GM03348 (cell line): ENCODE measurements at regions not wholly inside any gene's neighbourhood (a gene's known extent, or its start where the extent isn't known, plus 50 kb on each side); places are given as distances from the start of the nearest gene placed in this dataset.
"Not testable (repeated sequence)": the region's sequence is repeated elsewhere in the genome, so short reads cannot be mapped to it uniquely, and the experiment has no call there.

ENCODE experiments used
- DNase-seq: peaks from one replicate; pipeline ENCODE4 v3.0.0; 2012; ENCODE audit warnings: low spot score

DNA sequence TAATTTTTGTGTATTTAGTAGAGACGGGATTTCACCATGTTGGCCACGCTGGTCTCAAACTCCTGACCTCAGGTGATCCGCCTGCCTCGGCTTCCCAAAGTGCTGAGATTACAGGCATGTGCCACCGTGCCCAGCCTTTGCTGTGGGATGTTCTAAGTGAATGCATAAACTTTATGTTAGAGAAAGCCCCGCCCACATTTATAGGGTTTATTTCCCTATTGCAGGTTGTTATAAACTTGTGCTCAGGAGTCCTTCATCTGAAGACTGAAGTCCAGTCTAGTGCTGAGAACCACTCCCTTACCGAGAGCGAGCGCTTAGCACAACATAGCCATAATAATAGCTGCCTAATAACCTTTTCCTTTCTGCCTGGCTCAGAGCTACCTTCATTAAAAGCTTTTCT is 75.4 kb upstream of the ZNF217 start:
- no peak for DNase-seq

DNA sequence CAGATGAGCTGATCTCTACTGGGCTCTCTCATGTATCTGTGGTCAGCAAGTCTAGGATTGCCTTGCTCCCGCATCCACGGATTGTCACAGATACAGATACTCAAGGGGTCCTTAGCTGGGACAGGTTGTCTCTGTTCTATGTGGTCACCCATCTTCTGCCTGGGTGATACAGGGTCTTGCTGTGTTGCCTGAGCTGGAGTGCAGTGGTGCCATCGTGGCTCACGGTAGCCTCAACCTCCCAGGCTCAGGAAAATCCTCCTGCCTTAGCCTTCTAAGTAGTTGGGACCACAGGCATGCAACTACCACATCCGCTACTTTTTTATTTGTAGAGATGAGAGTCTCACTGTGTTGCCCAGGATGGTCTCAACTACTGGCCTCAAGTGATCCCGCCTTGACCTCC is 72.5 kb upstream of the ZNF217 start:
- no peak for DNase-seq

DNA sequence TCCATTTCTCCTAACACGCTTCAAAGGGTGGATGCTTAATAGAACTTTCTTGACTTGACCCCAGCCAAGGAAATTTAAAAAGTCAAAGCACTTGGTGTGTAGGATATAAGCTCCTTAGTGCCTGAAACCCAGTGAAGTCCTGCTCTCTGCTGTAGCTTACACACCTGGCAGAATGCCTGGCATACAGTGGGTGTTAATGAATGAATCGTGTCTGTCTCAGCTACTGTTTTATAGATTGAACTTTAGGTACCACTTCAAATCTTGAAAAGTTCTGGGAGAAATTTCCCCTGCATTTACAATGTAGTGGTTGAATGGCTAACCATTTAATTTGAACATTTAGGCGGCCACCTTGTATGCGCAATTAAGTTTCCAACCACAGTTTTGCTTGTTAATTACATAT is 70.5 kb upstream of the ZNF217 start:
- no peak for DNase-seq

DNA sequence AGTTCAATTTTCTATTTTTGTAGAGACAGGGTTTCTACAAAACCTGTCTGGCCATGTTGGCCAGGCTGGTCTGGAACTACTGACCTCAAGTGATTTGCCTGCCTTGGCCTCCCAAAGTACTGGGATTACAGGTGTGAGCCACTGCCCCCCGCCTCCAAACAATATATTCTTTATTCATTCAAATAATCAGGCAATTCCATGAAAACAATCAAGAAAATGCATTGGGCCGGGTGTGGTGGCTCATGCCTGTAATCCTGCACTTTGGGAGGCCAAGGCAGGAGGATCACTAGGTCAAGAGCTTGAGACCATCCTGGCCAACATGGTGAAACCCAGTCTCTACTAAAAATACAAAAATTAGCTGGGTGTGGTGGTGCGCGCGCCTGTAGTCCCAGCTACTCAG is 69.9 kb upstream of the ZNF217 start:
- not testable (repeated sequence) for DNase-seq

DNA sequence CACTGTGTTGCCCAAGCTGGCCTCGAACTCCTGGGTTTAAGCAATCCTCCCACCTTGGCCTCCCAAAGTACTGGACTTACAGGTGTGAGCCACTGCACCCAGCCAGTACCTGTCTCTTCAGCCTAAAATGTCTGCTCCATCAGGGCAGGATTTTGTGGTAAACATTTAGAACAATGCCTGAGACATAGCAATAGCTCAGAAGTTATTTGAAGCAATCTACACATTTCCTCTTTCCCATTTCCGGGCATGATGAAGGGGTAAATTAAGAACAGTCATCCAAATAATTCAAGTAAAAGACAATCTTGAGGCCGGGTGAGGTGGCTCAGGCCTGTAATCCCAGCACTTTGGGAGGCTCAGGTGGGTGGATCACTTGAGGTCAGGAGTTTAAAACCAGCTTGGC is 69.0 kb upstream of the ZNF217 start:
- no peak for DNase-seq

DNA sequence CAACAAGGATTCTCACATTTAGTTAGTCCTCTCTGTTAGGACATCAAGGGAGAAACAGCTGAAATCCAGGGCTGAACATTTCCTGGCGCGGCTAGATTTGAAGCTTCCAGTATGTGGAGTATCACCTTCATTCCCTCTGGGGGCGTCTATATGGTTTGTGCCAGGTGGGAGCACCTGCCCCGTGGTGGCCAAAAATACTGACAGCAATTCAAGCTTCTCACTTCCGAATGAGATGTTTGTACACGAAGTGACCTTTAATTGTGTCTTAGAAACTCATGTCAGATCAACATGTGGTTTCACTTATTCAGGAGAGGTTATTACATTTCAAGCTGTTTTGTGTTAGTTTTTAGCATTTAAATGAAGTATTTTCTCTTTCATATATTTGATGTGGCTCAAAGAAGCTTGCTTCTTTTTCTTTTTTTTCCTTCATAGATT is 67.3 kb upstream of the ZNF217 start:
- DNase-seq, result peak; percentile 41

DNA sequence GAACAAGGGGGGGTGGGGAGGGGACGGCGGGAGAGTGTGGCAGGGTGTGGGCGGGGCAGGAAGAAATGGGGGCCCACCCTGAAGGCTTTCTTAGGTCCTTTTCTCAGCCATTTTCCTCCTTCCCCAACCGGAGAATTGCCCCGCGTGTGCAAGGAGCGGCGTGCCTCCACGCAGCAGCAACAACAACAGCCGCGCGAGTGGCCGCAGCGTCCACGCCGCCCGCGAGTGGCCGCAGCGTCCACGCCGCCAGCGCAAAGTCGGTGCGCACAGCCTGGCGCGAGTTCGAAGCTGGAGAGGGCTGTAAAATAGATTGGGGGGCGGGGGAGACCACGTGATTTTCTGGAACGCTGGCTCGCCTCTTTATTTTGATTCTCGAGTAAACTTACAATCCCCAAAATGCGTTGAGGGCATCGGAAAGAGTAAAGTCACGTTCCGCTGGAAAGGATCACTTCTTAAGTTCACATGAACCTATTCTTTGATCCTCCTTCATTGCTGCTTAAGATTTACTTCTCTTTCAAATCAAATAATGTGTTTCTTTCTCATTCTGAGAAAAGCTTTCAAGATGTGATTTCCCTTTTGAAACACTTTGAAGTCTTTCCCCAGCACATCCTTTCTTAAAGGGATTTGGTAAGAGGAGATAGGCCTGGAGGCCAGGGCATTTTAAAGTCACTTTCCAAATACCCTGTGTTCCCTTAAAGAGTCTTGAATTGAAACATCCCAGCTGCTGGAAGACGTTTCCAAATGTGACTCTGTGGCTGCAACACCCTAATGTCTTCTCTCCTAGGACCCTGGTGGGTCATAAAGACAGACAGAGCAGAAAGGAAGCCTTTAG is 66.7 kb upstream of the ZNF217 start:
- DNase-seq, result peak; percentile 44

DNA sequence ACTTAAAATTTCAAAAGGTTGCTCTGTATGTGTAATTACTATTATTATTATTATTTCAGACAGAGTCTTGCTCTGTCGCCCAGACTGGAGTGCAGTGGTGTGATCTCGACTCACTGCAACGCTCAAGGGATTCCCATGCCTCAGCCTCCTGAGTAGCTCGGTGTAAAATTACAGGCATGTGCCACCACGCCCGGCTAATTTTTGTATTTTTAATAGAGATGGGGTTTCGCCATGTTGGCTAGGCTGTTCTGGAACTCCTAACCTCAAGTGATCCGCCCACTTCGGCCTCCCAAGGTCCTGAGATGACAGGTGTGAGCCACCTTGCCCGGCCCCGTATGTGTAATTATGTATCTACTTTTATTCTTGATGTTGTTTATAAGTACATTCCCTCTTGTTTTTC is 65.3 kb upstream of the ZNF217 start:
- no peak for DNase-seq

DNA sequence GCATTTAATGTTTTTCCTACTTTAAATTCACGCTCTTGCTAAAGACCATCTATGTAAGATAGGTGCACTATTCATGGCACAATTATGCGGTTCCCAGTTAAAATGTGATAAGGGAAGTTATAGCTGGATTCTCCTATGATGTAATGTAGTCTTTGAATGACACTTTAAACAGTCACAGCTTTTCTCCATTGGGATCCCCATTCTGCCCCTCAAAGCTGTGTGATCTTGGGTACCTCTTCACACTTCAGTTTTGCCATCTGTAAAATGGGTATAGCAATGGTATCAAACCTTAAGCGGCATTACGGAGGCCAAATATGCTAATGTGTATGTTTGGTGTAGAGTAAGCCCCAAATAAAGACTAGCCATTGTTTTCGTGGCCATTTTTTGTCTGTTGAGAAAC is 64.7 kb upstream of the ZNF217 start:
- DNase-seq, result no peak

DNA sequence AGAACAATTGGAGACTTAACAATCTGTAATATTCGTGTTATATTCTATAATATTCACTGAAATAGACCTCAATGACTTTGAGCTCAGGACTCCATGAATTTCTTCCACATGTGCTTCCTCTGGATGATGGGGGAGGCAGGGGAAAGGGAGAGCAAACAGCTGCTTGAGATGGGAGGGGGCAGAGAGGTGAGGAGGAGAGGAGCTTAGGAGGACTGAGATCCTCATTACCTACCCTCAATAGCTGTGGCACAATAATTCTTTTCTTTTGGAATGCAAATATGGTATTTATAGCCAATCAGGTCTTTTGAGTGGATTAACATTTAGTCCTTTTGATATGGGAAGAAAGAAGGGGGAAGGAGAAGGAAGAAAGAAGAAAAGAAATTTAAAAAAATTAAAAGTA is 64.1 kb upstream of the ZNF217 start:
- DNase-seq, result no peak

DNA sequence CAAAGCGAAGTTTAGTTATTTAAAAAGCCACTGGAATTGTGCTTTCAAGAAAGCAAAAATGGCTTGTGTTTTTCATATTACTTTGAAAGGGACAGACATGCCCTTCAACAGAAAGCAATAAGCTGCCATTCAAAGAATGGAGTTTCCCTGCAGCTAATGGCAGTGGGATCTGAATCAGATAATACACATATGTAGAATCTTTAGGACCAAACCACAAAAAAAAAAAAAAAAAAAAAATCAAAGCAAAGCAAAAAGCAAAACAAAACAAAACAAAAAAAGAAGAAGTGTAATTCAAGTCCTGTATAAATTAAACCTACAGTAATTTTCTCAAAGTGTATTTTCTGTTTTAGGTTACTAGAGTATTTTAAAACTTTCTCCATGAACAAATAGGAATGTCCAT is 63.6 kb upstream of the ZNF217 start:
- no peak for DNase-seq

DNA sequence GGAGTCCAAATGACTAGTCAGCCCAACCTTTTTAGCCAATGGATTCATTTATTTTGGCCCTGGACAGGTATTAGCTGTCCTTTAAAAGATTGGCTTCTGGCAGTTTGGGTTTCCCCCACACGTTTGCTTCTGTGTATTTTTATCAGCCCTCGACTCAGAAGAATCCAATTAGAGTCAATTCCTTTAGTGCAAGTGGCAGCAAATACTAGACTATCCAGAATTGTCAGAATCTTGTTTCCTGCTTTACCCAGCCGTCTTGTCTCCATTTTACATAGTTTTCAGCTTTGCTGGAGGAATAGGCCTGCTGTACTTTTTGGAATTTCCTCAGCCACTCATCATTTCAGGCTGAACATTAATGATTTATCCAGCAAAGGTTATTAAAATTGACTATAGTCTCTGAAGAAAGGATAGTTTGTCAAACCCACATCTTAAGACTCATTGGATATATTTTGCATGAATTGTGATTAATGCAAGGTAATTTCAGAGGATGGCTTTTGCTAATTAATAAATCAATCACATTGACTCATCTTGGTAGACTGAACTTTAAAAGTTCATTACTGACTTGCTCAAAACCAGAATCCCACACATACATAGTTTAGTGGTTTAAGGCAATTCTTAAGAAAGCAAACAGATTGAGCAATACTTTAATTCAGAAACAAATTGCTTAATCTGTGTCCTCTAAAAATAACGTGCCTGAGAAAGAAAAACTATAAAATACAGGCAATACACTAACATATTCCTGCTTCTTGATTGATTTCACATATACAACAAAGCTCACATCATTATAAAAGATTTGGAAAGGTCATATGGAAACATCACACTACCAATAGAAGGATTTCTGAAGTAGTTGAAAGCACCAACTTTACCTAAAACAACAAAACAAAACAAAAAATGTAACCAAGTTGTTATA is 62.9 kb upstream of the ZNF217 start:
- DNase-seq, result peak; percentile 60

DNA sequence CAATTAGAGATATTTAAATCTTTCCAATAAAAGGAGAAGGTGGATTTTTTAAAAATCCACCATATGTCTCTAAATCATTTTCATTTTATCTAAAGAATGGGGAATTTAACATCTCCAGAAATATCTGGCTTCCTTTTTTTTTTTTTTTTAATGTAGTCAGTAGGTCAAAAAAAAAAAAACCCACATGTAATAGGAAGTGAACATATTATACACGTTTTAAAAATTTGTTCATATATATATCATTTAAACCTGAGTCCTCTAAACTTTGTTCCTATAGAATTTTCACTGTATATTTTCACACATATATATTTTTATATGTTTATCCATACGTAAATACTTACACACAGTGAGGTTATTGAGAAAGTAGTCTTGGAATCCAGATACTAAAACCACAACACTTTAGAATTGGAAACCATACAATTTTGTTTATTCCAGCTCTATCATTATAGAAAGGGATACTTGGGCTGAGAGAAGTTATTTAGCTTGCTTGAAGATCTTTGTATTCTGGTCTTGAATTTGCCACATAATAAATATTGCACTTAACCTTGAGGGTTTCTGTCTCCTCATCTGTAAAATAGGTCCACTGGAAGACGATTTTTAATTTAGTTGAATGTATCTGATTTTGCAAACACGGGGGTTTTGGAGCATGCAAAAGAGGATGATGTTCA is 62.1 kb upstream of the ZNF217 start:
- no peak for DNase-seq

DNA sequence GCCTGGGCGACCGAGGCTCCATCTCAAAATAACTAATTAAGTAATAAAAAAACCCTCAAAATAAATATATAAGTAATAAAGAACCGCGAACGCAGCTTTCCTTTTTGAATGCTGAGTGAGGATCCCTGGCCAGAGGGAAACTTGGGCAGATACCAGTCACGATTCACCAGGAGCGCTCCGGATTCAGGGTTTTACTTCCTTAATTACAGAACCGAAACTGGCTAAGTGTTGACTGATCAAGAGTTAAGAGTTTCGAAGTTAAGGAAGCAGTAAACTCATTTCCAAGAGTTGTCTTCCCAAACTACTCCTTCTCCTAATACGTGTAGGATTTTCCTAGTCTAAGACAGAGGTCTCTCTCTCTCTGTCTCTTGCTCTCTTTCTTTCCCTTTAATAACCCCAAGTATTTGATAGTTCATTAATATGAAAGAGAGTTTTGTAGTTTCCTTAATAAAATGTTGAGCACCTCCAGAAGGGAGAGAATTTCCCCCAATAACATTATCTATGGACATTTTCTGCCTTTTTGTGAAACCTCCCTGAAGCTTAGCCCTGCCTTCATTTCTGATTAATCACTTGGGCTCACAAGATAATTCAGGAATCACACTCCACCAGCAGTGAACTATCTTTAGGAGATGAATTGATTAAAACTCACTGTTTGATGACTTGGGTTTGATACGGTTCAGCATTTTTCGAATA is 61.4 kb upstream of the ZNF217 start:
- DNase-seq, result no peak

DNA sequence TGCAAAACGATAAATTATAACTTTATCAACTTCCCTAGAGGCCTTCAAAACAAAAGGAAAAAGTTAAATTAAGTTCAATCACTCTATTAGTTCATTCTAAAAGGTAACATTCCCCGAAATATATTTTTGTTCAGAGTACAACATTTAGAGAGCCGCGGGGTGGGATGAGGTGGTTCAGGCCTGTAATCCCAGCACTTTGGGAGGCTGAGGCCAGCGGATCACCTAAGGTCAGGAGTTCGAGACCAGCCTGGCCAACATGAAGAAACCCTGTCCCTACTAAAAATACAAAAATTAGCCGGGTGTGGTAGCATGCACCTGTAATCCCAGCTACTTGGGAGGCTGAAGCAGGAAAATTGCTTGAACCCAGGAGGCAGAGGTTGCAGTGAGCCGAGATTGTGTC is 60.9 kb upstream of the ZNF217 start:
- DNase-seq, result not testable (repeated sequence)

DNA sequence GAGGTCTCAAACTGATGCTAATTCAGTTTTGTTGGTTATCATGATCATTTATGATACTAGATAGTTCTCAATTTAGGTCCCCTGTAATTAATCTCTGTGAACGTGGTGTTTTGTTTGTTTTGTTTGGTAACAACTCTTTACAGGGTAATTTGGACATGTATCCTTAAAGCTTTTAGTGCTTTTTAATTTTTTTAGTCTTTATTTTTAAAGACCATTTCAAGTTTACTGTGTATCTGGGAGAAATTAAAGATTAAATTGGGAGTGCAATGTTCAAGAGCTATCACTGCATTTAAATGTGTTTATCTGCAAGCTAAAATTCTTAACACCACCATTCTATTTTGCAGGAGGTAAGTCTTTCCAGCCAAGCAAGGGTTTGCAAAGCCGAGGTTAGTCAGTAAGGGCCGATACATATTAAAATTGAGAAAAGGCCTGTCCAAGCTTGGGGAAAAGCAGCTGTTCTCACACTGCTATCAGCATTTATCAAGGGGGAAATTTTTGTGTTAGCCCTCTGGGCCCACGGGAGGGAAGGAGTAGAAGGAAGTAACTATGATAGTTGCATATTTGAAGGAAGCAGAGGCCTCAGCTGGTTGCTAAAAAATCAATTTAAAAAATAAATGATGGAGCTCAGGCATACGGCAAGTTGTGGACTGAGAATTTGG is 59.3 kb upstream of the ZNF217 start:
- no peak for DNase-seq

DNA sequence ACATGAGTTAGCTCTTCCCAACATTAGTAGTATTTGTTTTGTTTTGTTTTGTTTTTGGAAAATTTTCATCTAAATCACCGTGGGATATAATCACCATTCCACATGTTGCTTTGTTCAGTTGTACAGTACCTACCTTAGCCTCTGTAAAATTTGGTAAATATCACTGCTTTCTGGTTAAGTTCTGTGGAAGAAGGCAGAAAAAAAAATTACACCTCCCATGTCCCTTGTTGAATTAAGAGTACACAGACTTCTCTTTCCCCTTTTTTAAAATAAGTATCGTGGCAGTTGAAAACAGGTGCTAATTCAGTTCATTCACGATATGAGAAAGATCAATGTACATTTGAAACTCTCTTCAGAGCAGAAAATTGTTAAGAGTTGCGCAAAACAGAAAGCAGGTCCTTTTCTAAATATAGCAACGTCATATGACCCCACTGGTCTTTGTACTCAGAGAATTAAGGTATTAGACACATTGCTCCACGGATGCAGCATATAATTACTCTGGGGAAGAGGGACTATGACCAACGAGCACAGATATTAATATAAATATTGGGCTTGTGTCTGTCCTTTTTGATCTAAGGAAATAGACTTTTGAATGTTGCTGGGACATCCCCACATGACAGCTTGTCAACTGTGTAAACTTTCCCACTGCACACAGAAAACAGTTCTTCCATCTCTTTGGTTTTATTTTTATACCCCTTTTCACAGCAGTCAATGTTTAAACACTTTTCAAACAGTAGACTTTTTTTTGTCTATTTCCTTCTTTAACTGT is 58.6 kb upstream of the ZNF217 start:
- DNase-seq, result no peak

DNA sequence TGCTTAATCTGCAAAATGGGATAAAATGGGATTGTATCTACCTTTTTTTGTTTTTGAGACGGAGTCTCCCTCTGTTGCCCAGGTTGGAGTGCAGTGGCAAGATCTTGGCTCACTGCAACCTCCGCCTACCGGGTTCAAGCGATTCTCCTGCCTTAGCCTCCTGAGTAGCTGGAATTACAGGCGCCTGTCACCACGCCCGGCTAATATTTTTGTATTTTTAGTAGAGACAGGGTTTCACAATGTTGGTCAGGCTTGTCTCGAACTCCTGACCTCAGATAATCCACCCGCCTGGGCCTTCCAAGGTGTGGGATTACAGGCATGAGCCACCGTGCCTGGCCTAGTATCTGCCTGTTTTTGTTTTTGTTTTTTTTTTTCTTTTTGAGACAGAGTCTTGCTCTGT is 55.9 kb upstream of the ZNF217 start:
- not testable (repeated sequence) for DNase-seq

DNA sequence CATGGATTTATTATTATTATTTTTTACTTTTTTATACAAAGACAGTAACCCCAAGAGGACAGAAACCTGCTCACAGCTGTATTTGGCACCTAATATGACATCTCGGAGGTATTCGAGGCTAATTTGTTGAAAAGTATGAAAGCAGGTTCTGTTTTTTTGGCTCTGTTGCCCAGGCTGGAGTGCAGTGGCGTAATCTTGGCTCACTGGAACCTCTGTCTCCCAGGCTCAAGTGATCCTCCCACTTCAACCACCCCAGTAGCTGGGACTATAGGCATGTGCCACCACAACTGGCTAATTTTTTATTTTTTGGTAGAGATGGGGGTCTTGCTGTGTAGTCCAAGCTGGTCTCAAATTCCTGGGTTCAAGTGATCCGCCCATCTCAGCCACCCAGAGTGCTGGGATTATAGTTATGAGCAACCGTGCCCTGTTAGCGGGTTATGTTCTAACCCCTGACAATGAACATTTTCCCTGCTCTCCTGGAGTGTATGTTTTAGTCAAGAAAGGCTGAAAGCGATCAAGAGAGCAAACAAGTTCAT is 53.7 kb upstream of the ZNF217 start:
- no peak for DNase-seq

DNA sequence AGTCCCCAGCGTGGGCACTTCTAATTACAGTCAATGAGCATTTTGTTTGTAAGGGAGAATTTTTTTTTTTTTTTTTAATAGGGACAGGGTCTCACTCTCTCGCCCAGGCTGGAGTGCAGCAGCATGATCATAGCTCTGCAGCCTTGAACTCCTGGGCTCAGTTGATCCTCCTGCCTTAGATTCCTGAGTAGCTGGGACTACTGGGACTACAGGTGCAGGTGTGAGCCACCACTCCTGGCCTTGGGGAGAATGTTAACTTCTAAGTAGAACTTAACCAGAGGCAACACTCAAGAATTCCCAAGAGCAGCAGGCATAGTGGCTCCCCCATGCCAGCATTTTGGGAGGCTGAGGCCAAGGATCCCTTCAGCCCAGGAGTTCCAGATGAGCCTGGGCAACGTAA is 52.9 kb upstream of the ZNF217 start:
- no peak for DNase-seq

DNA sequence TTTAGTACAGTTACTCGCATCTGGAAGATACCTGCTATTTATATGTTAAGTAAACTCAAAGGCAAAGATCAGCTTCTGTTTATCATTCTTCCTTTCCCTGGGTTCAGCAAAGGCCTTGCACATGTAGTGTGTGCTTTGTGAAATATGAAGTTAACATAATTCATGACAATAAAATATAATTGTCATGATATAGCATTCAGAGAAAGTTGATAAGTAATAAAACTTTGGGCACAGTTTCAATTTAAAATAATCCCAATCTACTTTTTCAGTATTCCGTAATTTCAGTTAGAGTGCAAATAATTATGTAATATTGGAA is 51.9 kb upstream of the ZNF217 start:
- DNase-seq, result no peak
